Hematopoietic multipotent progenitor cell treated with erythropoietin and hydrocortisone succinate and interleukin-3 and kit ligand, for 8 days (in vitro differentiated cells): ENCODE measurements at regions not wholly inside any gene's neighbourhood (a gene's known extent, or its start where the extent isn't known, plus 50 kb on each side); places are given as distances from the start of the nearest gene placed in this dataset.
A peak's percentile ranks its signal among the peaks of the same experiment; 100 is the strongest.

Source experiments
- DNase-seq: peaks from one replicate; pipeline ENCODE4 v3.0.0-alpha.2; 2015

DNA sequence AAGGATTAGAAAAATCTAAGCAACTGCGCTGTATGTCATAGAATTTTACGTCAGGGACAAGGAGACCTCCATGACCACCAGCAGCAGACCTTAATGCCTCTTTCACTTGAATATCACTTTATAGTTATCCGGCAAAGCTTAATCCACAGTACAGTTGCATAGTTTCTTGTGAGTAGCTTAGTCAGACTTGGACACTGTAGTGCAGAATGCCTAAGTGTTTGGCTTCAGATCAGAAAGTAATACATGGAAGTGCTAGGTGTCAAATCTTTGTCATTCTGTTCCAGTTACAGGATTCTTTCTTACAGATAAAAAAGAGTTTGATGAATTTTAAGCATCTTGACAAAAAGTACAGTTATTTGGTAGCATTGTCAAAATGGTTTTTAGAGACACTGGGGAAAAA lies 239.9 kb upstream of the PAPPA start:
- DNase-seq, result no peak

- DNase-seq, result no peak
Observed at GRCh38 chr9:115914291-115914690, 239.3 kb upstream of the PAPPA start.

- DNase-seq, result no peak
Observed at GRCh38 chr9:115921301-115921700, 232.3 kb upstream of the PAPPA start.

DNA sequence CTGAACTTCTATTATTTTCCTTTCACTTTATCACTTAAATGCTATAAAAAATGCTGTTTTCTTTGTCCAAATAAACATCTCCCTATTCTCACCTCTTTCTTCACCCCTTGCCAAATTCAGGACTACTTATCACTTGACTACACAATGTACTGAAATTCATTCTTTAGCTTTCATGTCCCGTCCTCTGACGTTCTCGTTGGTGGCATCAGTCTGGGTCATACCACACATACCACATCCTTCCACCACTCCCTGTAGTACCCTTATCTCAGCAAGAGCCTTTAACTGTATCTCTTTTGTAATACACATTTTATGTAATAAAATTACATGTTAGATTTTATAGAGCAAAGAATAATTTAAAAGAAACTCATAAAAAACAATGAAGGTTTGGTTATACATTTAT lies 231.1 kb upstream of the PAPPA start:
- peak; percentile 34 for DNase-seq

GRCh38 chr9:115923410-115923809 lies 230.2 kb upstream of the PAPPA start:
- no peak for DNase-seq

- DNase-seq, result no peak
Observed at GRCh38 chr9:115923903-115924668, 229.5 kb upstream of the PAPPA start.

GRCh38 chr9:115924669-115924987 lies 229.0 kb upstream of the PAPPA start:
- no peak for DNase-seq

DNA sequence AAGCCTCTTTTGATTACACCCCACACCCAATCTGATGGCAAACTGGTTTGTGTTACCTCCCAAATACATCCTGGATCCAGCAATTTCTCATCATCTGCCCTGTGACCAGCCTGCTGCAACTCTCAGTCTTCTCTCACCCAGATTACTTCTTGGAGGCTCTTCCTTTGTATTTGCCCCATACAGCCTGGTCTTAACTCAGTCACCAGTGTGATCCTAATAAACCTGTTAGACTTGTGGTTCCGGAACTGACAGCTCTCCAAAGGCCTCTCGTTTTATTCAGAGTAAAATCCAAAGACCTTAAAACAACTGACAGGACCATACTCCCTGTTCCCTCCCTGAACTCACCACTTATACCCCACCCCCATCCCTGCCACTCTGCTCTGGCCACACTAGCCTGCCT lies 228.2 kb upstream of the PAPPA start:
- DNase-seq, result no peak

DNA sequence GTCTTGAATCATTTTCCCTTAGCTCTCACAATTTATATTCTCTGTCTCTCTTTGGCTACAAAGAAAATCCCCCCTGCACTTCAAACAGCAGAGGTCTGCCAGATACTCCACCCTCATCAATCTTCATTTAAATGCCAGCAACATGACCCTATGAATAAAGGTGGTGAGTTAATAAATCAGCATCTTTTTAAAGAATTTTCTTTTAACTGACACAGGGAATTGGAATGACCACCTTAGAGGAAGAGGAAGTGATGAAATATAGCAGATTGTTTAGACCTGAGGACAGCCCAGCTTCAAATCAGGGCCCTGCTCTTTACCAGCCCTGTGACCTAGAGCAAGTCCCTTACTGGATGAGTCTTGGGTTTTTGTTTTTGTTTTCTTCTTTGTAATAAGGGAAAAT lies 223.1 kb upstream of the PAPPA start:
- DNase-seq, result no peak

- DNase-seq, result no peak
Observed at GRCh38 chr9:115938479-115938878, 215.1 kb upstream of the PAPPA start.

GRCh38 chr9:115939065-115939765 lies 214.4 kb upstream of the PAPPA start:
- no peak for DNase-seq

- no peak for DNase-seq
Observed at GRCh38 chr9:115941561-115942315, 211.9 kb upstream of the PAPPA start.

GRCh38 chr9:115943431-115944165 lies 210.0 kb upstream of the PAPPA start:
- no peak for DNase-seq

- DNase-seq, result no peak
Observed at GRCh38 chr9:115944166-115944948, 209.2 kb upstream of the PAPPA start.

GRCh38 chr9:115945009-115945431 lies 208.6 kb upstream of the PAPPA start:
- no peak for DNase-seq

DNA sequence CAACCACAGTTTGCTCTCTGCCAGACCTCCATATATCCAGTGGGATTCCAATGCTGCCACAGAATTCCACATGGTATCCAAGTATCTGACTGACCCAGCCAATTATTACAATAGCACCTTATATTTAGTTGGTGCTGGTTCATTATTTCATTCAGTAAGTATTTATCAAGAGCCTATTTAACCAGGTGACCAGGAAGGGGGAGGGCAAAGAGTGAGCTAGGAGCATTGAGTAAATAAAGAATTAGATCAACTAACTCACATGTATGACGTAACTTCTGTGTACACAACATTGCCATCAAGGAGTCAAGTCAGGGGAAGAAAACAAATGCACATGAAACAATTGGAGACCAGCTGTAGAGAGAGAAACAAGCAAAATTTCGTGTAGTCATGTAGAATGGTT lies 207.1 kb upstream of the PAPPA start:
- DNase-seq, result no peak

DNA sequence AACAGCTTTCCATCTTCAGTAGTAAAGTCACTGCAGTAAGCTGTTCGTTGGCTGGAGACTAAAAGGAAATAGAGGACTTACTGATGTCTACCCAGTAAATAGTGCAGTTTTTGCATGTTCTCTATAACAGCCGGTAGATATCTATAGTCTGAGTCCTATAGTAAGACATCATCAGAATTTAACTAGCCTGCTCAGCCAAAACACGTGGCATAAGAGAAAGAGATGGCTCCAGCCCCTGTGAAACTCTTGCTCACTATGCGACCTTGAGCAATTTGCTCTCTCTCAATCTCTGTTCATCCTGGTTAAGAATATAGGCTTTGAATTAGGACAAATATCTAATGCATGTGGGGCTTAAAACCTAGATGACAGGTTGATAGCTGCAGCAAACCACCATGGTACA lies 201.6 kb upstream of the PAPPA start:
- no peak for DNase-seq

DNA sequence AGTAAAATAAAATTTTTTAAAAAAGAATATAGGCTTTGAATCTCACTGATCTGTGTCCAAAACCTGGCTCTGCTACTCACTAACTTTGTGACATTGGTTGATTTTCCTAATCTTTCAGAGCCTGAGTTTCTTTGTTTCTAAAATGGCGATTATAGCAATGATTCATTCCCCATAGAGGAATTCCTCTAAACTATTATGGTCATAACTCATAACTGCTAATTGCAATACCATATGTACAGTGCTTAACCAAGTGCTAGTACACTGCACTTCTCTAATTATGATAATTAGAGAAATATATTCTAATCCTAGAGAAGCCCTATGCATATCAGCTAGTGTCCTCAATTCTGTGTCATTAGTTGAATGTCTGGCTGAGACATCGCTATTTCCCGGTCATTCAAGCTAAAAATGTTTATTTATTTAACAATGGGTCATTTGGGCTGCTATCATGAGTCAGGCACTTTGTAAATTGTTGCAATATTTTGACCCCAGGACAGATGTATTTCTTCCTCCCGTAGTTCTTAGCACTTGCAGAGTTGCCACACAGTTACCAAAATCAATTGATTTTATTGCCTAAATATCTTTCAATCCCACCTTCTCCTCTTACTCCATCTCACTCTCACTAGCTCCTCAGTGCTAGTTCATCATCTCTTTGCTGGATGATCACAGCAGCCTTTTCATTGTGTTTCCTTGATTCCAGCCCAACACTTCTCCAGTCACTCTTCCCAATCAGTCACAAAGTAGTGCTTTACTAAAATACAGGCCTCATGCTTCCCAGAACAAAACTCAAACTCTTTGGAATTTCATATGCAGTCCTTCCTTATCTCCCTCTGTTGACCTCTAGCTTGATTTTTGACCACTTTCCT lies 200.9 kb upstream of the PAPPA start:
- DNase-seq, result no peak

DNA sequence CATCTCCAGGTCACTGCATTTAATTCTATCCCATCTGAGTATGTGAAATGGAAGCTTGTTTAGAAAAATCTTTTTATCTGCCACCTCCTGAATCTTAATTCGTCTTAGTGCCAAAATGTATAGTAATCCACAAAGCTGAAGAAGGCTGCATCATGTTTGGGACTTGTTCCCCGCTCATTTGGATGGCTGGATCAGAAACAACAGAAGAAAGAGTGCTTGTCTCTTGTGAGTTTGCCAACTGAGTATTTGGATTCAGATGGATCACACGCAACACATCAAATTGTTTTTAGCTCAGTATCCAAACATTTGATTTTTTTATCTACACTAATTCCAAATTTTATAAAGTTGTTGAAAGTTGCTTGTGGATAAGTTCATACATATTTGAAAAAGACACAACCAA lies 197.2 kb upstream of the PAPPA start:
- DNase-seq, result no peak

GRCh38 chr9:115957585-115957984 lies 196.0 kb upstream of the PAPPA start:
- no peak for DNase-seq

- DNase-seq, result no peak
Observed at GRCh38 chr9:115964710-115965347, 188.8 kb upstream of the PAPPA start.
